Stimulated activated CD8-positive, alpha-beta memory T cell treated with anti-CD3 and anti-CD28 coated beads, Interleukin-15, amount 100 ng/mL, for 48 hours (primary cell): ENCODE measurements at regions not wholly inside any gene's neighbourhood (a gene's known extent, or its start where the extent isn't known, plus 50 kb on each side); places are given as distances from the start of the nearest gene placed in this dataset.
"Not testable (repeated sequence)": the region's sequence is repeated elsewhere in the genome, so short reads cannot be mapped to it uniquely, and the experiment has no call there.

ENCODE experiments used
- DNase-seq, 2 donors: peaks; one replicate each; pipeline ENCODE4 v3.0.0-alpha.2; 2020; ENCODE audit warnings: low read depth in 2 of 2

GRCh38 chr18:38174594-38174993 is 609.0 kb upstream of the CELF4 start:
- no peak for DNase-seq

GRCh38 chr18:38174173-38174572 is 608.6 kb upstream of the CELF4 start:
- DNase-seq: no peak

DNA sequence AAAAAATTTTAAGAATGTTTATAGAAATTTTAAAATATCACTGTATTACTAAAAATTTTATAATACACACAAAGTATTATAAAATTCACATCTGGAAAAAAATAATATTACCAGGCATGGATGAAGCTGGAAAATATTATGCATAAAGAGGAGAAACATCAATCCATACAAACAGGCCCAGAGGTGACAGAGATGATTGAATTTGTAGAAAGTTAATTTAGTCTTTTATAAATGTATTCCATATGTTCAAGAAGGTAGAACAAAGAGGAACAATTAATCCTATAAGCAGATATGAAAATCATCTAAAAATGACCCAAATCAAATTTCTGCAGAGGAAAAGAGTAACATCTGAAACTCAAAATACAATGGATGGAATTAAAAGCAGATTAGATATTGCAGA is 605.2 kb upstream of the CELF4 start:
- no peak for DNase-seq

DNA sequence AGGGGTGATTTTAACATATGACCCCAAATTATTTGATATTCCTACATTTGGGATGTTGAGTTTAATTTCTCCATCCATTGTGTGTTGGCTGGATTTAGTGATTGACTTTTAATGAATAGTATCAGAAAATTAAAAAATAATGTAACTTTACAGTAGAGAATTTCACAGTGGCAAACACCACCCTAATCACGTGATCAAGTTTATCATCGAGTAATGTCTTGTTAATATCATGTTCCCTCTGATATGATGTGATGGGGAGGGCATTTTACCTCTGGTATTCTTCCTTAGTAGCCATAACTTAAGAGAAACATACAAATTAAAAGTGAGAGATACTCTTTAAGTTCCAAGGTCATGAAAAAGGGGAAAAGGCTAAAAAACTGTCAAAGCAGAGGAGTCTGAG is 602.0 kb upstream of the CELF4 start:
- no peak for DNase-seq

DNA sequence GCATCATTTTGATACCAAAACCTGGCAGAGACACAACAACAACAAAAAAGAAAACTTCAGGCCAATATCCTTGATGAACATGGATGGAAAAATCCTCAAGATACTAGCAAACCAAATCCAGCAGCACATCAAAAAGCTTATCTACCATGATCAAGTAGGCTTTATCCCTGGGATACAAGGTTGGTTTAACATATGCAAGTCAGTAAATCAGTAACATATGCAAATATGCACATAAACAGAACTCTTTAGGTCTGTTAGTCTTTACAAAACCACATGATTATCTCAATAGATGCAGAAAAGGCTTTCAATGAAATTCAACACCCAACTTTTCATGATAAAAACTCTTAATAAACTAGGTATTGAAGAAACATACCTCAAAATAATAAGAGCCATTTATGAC is 587.5 kb upstream of the CELF4 start:
- DNase-seq: not testable (repeated sequence)

GRCh38 chr18:38116716-38117115 is 551.1 kb upstream of the CELF4 start:
- no peak for DNase-seq

GRCh38 chr18:38115201-38115600 is 549.6 kb upstream of the CELF4 start:
- no peak for DNase-seq

GRCh38 chr18:38087538-38087937 is 521.9 kb upstream of the CELF4 start:
- DNase-seq: no peak

DNA sequence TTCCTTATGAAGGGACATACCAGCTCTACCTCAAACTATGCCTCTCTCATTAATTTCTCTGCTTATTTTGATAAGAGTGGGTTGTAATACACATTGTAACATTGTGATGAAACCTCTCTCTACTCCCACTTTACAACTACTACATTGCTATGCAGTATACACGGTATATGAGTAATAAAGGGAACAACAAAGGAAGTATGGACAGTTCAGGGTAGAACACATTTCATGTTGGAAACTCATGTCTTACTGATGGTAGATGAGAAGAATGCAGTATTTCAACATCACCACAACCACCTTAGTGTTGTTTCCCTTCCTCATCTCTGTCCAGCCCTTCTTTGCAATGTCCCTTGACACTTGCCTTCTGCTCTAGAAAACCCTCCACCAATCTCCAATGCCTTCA is 515.9 kb upstream of the CELF4 start:
- no peak for DNase-seq

- no peak for DNase-seq
Observed at GRCh38 chr18:38077229-38077628, 511.6 kb upstream of the CELF4 start.

- no peak for DNase-seq
Observed at GRCh38 chr18:38076346-38077070, 510.9 kb upstream of the CELF4 start.

GRCh38 chr18:38074298-38074876 is 508.8 kb upstream of the CELF4 start:
- DNase-seq: no peak

DNA sequence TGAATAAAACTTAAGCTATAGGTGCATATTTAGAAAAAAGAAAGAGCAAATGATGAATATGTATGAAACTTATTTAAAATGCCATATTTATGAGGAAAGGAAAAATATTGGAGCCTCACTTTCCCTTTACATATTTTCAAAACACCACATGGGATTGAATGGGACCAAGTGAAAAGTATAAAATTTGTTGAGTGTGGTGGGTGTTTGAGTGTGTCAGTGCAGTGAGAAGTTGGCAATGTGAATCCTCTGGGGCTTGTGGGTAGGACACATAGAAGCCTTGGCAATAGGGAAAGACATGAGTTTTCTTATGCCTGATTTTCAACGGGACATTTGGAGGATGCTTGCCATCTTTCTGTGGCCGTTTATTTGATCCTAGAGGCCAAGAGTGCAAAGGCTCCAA is 502.2 kb upstream of the CELF4 start:
- no peak for DNase-seq

DNA sequence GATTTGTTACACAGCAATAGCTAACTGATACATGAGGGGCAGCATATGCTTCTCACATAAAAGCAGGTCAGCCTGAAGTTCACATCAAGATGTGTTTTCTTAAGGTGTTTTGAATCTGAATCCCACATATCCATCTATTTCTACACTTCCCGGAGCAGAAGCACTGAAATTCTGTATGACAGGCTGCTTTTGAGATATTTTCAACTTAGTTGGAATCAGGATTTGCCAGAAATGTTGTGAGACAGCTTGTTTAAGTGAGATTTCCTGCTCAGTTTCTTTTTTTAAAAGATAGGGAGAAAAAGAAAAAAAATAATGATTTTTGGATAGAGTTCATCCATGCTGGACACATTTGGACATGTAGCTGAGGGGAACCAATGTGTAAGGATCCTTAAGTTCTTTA is 501.5 kb upstream of the CELF4 start:
- DNase-seq: no peak

DNA sequence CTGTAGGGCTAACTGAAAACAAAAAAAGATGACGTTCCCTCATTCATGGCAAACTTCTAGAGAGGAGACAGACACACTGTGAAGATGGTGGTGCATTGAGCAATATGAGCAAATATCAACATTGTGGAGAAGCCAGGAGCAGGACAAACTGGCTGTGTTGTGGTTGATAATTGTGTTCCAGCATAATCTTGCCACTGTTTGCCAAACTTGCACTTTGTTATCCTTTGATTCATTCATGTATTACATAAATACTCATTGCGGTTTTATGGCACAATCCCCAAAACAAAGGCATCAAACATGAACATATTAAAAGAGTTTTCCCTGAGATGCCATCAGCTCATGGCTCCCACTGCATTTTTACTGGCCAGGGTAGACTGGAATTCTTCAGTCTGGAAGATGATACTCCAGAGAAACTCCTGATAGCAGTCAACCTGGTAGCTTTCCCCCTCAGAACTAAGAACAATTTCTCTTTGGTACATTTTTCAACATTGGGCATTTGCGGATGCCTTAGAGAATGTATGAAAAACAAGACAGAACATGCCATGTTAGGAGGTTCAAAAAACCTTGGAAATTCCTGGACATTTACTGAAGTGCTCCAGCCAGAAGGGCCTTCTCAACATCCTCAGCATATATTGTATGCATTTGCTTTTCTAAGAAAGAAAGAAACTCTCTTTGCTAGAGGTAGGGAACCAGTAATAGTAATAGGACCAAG is 487.4 kb upstream of the CELF4 start:
- DNase-seq: no peak

DNA sequence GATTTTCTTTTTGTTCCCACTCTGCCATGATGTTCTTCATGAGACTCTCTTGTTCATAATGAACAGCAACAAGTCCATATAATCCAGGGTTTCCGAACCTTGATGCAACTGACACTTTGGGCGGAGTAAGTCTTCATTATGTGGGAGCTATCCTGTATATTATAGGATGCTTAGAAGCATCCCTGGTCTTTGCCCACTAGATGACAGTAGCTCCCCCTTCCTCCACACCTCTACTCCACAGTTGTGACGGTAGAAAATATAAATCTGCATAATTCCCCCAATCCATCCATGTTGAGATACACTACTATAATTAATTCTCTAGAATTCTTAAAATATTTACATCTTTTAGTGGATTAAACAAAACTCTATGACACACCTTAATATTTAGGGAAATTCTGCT is 482.2 kb upstream of the CELF4 start:
- DNase-seq: no peak

GRCh38 chr18:38046651-38047050 is 481.1 kb upstream of the CELF4 start:
- DNase-seq: no peak

GRCh38 chr18:38045845-38046244 is 480.2 kb upstream of the CELF4 start:
- no peak for DNase-seq

- no peak for DNase-seq
Observed at GRCh38 chr18:38042211-38042890, 476.8 kb upstream of the CELF4 start.

DNA sequence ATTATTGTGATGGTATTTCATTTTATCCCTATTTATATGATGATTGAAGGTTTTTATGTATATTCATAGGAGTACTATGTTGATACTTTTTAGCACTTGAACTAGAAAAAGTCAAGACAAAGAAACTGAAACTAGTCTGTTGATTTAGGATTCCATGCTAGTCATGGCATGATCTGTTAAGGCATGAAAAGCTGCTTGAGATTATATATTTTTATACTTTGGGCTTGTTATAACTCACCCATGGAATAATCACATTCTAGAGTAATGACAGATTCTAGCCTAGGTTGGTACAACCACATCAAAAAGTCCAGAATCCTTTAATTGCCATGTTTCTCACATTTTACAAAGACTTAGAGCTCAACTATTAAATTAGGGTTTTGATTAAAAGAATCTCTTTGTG is 472.6 kb upstream of the CELF4 start:
- DNase-seq: no peak

GRCh38 chr18:38035193-38035592 is 469.6 kb upstream of the CELF4 start:
- DNase-seq: no peak

DNA sequence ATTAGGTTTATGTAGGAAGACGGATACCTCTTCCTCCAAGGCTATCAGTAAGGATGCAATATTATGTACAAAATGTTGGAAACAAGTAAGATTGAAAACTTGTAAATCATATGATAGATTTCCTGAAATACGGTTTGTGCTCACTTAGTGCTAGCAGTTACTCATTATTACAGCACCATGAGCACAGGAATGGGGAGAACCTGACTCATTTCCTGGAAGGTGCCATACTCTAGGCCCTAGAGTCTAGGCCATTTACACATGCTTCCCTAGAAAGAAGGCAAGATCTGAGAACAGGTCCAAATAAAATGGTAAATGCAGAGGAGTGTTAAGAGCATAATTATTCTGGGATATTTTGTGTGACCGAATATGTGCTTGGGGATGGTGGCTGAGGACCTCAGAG is 467.7 kb upstream of the CELF4 start:
- DNase-seq: no peak

DNA sequence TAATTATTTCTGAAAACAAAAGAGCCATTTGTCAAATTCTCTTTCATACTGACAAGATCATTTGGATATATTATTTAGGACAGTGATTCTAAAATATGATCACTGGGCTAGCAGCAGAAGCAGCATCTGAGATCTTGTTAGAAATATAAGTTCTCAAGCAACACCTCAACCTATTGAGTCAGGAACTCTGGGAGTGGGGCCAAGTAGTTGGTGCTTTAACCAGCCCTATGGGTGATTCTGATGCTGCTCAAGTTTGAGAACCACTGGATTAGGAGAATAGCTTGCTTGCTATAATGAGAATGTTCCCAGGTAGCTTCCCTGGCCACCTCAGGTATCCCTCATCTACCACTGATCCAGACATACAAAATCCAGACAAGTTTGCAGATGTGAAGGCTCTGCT is 466.9 kb upstream of the CELF4 start:
- no peak for DNase-seq
